Osteocyte (in vitro differentiated cells): ENCODE measurements at regions not wholly inside any gene's neighbourhood (a gene's known extent, or its start where the extent isn't known, plus 50 kb on each side); places are given as distances from the start of the nearest gene placed in this dataset. TPM values are rescaled to one million over a fixed set of nuclear protein-coding genes. Genes with fewer than 3 reads are reported as not detected.
A peak's percentile ranks its signal among the peaks of the same experiment; 100 is the strongest.

Source experiments
- DNase-seq: peaks from one replicate; pipeline ENCODE4 v3.0.0; 2021; ENCODE audit warnings: mixed read lengths; ENCODE audit not compliant: unreplicated experiment; ENCODE audit errors: extremely low spot score
- H3K27ac Mint-ChIP-seq: one replicate; pipeline ENCODE4 v1.8.0; 2021; ENCODE audit warnings: mild to moderate bottlenecking, mixed read lengths; ENCODE audit not compliant: unreplicated experiment
- H3K27me3 Mint-ChIP-seq: one replicate; pipeline ENCODE4 v1.8.0; 2021; ENCODE audit warnings: mixed read lengths; ENCODE audit not compliant: unreplicated experiment
- H3K36me3 Mint-ChIP-seq: one replicate; pipeline ENCODE4 v1.8.0; 2021; ENCODE audit warnings: mixed read lengths; ENCODE audit not compliant: unreplicated experiment
- H3K4me1 Mint-ChIP-seq: one replicate; pipeline ENCODE4 v1.8.0; 2021; ENCODE audit warnings: mixed read lengths; ENCODE audit not compliant: unreplicated experiment
- H3K4me3 Mint-ChIP-seq: one replicate; pipeline ENCODE4 v1.8.0; 2021; ENCODE audit warnings: mild to moderate bottlenecking, moderate library complexity, mixed read lengths; ENCODE audit not compliant: unreplicated experiment
- H3K9me3 Mint-ChIP-seq: one replicate; pipeline ENCODE4 v1.8.0; 2021; ENCODE audit warnings: mixed read lengths; ENCODE audit not compliant: unreplicated experiment
- CTCF ChIP-seq: fragments of 200-600 bp; sonication (generic); IDR thresholded peaks from 2 replicates; pipeline ENCODE4 v1.5.0; 2021; ENCODE audit warnings: antibody characterized with exemption, mild to moderate bottlenecking, moderate library complexity
- microRNA-seq: library from miRNA; unstranded; fragments of <30 nt; microRNA quantifications from one replicate; pipeline ENCODE4 v1.1.0, GENCODE V29; 2020; ENCODE audit not compliant: unreplicated experiment

- TF ChIP-seq CTCF: no peak
- Mint-ChIP-seq H3K4me1 (no peaks in the 10 kb centered on the region), H3K36me3 (no peaks in the 10 kb centered on the region), H3K27me3 (no peaks in the 10 kb centered on the region), H3K9me3 (no peaks in the 10 kb centered on the region), H3K27ac (no peak overlapping the region), H3K4me3 (no peak overlapping the region)
- DNase-seq: no peak
These were observed 51.4 kb upstream of the XIST start for GRCh38 chrX:73903941-73904340.

Small RNA genes lying in the stretch of these regions (microRNA-seq; reads per million reads assigned to microRNA genes)
- gene MIR374B: not detected
- not detected for gene MIR374C
- gene MIR421: 210 reads per million, percentile 62 among the genes with 10 or more reads in this experiment
